22Rv1 (cell line): ENCODE measurements at regions not wholly inside any gene's neighbourhood (a gene's known extent, or its start where the extent isn't known, plus 50 kb on each side); places are given as distances from the start of the nearest gene placed in this dataset.
"Not testable (repeated sequence)": the region's sequence is repeated elsewhere in the genome, so short reads cannot be mapped to it uniquely, and the experiment has no call there.

ENCODE experiments used
- H3K27ac ChIP-seq: fragments of 450-650 bp; 2 replicates; pipeline ENCODE4 v1.5.1; 2017
- ZFX ChIP-seq: fragments of 450-650 bp; IDR thresholded peaks from 2 replicates; pipeline ENCODE4 v1.6.1; 2017; ENCODE audit warnings: antibody characterized with exemption, borderline replicate concordance
- TF ChIP-seq, protein P1 (sequence below): fragments of 450-650 bp; IDR thresholded peaks from 2 replicates; pipeline ENCODE4 v1.5.1; 2017; ENCODE audit warnings: mild to moderate bottlenecking

DNA sequence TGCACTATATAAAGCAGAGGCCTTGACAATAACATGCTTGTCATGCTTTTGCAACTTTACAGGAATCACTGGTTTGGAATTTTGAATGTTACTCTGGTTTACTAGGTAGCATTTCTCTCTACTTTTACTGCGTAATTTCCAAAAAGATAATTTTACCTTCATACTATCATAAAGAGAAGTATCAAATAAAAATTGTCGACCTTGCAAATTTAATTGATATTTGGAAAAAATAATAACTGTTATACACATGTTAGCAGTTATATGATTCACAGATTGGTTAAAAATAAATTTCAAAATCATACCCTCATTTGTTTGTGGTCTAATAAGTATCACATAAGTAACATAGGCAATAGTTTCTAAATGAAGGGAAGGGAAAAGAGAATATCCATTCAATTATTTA is 228.5 kb upstream of the CACNA2D1 start:
- H3K27ac ChIP-seq = no peak overlapping the region
- TF ChIP-seq, protein P1, sequence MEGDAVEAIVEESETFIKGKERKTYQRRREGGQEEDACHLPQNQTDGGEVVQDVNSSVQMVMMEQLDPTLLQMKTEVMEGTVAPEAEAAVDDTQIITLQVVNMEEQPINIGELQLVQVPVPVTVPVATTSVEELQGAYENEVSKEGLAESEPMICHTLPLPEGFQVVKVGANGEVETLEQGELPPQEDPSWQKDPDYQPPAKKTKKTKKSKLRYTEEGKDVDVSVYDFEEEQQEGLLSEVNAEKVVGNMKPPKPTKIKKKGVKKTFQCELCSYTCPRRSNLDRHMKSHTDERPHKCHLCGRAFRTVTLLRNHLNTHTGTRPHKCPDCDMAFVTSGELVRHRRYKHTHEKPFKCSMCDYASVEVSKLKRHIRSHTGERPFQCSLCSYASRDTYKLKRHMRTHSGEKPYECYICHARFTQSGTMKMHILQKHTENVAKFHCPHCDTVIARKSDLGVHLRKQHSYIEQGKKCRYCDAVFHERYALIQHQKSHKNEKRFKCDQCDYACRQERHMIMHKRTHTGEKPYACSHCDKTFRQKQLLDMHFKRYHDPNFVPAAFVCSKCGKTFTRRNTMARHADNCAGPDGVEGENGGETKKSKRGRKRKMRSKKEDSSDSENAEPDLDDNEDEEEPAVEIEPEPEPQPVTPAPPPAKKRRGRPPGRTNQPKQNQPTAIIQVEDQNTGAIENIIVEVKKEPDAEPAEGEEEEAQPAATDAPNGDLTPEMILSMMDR = no peak
- no peak for TF ChIP-seq ZFX

DNA sequence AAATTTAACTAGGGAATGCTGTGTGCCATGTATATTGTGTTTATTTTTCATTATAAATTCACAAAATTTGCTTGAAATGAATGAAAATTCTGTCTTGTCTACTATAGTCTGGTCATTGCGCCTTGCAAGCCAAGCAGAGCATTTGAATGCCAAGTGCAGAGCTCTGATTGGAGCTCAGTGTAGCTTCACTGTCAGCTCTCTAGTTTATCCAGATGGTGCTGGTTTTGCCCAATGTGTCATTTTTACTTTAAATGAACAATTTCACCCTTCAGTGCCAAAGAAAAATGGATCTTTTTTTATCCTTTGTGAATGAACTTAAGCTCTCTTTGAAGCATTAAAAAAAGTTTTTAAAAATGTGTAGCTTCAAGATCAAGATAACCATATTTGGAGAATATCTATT is 225.6 kb upstream of the CACNA2D1 start:
- TF ChIP-seq ZFX = no peak
- TF ChIP-seq, protein P1 = no peak

DNA sequence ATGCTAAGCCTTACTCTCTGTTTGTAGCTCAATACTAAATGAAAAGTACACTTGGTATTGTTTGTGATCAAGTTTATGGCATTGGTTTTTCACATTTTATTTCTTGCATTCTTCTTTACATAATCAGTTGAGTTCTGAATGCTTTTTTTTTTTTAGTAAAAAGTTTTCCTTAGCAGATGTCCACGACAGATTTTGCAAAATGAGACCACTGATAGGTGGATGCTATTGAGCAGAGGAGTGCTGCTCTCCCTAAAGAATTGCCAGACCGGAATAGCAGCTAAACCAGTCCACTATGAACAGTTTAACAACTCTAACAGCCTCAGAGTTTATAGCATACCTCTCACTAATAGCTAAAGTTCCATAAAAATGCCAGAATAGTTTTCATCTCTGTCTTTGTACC is 225.1 kb upstream of the CACNA2D1 start:
- H3K27ac ChIP-seq = no peak overlapping the region
- TF ChIP-seq ZFX = no peak
- TF ChIP-seq, protein P1 = no peak

More for the DNA sequence above, 225.6 kb upstream of the CACNA2D1 start:
- H3K27ac ChIP-seq = no peak overlapping the region

DNA sequence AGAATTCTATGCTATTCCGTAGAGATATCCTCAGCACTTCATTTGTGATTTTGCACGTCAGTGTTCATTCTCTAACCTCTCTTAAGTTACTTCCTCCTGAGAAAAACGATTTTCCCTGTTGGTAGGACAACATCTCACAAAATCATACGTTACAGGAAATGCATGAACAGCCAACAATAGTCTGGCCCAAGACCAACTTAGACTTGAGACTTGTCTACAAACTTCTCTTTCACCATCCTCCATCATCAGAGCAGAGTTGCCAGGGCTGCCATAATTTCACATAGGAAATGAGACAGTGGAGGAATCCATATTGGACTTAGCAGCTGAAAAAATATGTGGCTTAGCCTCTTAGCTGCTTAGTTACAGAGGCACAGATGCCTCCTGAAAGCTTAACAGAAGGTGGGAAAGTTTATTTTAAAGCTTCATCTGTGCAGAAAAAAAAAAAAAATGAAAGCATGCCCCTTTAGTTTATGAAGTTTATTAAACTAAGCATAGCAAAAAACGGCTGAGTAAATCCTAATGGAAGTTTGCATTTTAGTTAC is 222.5 kb upstream of the CACNA2D1 start:
- H3K27ac ChIP-seq = no peak overlapping the region
- TF ChIP-seq ZFX = no peak
- TF ChIP-seq, protein P1 = no peak

DNA sequence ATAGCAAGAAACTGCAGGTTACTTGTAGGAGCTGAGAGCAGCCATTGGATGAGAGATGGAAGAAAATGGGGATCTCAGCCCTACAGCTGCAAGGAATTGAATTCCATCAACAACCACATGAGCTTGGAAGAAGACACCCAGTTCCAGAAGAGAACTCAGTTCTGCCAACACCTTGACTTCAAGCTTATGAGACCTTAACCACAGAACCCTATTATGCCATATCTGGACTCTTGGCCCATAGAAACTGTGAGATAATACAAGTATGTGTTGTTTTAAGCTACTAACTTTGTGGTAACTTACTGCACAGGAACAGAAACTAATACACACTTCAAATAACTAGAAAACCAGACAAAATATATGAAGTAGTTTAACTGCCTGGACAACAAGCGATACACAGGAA is 212.4 kb upstream of the CACNA2D1 start:
- no peak overlapping the region for H3K27ac ChIP-seq

DNA sequence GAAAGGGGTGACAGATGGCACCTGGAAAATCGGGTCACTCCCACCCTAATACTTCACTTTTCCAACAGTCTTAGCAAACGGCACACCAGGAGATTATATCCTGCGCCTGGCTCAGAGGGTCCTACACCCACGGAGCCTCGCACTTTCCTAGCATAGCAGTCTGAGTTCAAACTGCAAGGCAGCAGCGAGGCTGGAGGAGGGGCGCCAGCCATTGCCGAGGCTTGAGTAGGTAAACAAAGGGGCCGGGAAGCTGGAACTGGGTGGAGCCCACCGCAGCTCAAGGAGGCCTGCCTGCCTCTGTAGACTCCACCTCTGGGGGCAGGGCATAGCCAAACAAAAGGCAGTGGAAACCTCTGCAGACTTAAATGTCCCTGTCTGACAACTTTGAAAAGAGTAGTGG is 206.5 kb upstream of the CACNA2D1 start:
- H3K27ac ChIP-seq = not testable (repeated sequence)

More for the DNA sequence above, 212.4 kb upstream of the CACNA2D1 start:
- no peak for TF ChIP-seq ZFX
- TF ChIP-seq, protein P1 = no peak

DNA sequence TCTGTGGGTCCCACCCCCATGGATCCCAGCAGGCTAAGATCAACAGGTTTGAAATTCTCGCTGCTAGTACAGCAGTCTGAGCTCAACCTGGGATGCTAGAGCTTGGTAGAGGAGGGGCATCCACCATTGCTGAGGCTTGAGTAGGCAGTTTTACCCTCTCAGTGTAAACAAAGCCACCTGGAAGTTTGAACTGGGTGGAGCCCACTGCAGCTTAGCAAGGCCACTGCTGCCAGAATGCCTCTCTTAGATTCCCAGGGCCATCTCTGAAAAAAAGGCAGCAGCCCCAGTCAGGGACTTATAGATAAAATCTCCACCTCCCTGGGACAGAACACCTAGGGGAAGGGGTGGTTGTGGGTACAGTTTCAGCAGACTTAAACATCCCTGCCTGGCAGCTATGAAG is 190.0 kb upstream of the CACNA2D1 start:
- TF ChIP-seq, protein P1 = no peak
- no peak for TF ChIP-seq ZFX

DNA sequence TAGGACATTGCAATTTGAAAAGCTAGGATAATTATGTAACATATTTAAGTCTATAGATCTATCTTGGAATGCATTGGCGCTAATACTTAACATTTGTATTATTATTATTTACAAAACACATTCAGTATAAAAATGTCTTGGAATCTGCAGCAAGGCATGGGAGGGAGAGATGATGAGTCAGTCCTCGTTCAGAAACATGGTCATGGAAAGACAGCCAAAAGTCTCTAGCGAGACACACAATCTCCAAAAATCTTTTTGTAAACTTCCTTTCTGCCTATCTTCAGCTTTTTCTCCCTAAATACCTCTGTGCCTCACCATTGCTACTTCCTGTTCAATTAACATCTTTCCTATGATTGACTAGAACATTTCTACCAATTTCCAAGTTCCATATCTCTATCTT is 188.4 kb upstream of the CACNA2D1 start:
- TF ChIP-seq, protein P1 = no peak
- no peak for TF ChIP-seq ZFX
- H3K27ac ChIP-seq = no peak overlapping the region

More for the DNA sequence above, 190.0 kb upstream of the CACNA2D1 start:
- H3K27ac ChIP-seq = no peak overlapping the region
